KMS-11 (cell line): ENCODE measurements at regions not wholly inside any gene's neighbourhood (a gene's known extent, or its start where the extent isn't known, plus 50 kb on each side); places are given as distances from the start of the nearest gene placed in this dataset.

ENCODE experiments used
- H2AFZ ChIP-seq: fragments of 200-600 bp; sonication (generic); 2 replicates; pipeline ENCODE4 v1.6.1; 2016; ENCODE audit warnings: antibody characterized with exemption, mixed run types, low read depth
- H3K27ac ChIP-seq: fragments of 200-600 bp; sonication (generic); 2 replicates; pipeline ENCODE4 v1.6.1; 2016; ENCODE audit warnings: mild to moderate bottlenecking, mixed run types
- H3K27me3 ChIP-seq: fragments of 200-600 bp; sonication (generic); 2 replicates; pipeline ENCODE4 v1.6.1; 2017; ENCODE audit warnings: mild to moderate bottlenecking, low read depth, mixed run types, moderate library complexity; ENCODE audit not compliant: insufficient read depth
- H3K36me3 ChIP-seq: fragments of 200-600 bp; sonication (generic); 2 replicates; pipeline ENCODE4 v1.6.1; 2017; ENCODE audit warnings: mild to moderate bottlenecking, mixed run types; ENCODE audit not compliant: insufficient read depth
- H3K4me1 ChIP-seq: fragments of 200-600 bp; sonication (generic); 2 replicates; pipeline ENCODE4 v1.6.1; 2016; ENCODE audit warnings: mild to moderate bottlenecking, low read depth, mixed run types; ENCODE audit not compliant: poor library complexity, severe bottlenecking
- H3K4me2 ChIP-seq: fragments of 200-600 bp; sonication (generic); 2 replicates; pipeline ENCODE4 v1.7.0; 2016; ENCODE audit warnings: mild to moderate bottlenecking, mixed run types
- H3K4me3 ChIP-seq: fragments of 200-600 bp; sonication (generic); IDR thresholded peaks from 2 replicates; pipeline ENCODE4 v1.6.1; 2017; ENCODE audit warnings: low read depth, low read length, mixed read lengths; ENCODE audit not compliant: insufficient read depth
- H3K79me2 ChIP-seq: fragments of 200-600 bp; sonication (generic); 2 replicates; pipeline ENCODE4 v1.6.1; 2016; ENCODE audit warnings: low read depth, mixed run types; ENCODE audit not compliant: insufficient read depth
- H3K9ac ChIP-seq: fragments of 200-600 bp; sonication (generic); 2 replicates; pipeline ENCODE4 v1.6.1; 2016; ENCODE audit warnings: mild to moderate bottlenecking, mixed run types
- H4K20me1 ChIP-seq: fragments of 200-600 bp; sonication (generic); 2 replicates; pipeline ENCODE4 v1.6.1; 2016; ENCODE audit warnings: mild to moderate bottlenecking, mixed run types; ENCODE audit not compliant: insufficient read depth
- TF ChIP-seq, protein P1 (sequence below): fragments of 200-600 bp; sonication (generic); conservative IDR thresholded peaks from 2 replicates; pipeline ENCODE4 v1.6.1; 2017; ENCODE audit warnings: low read depth, mild to moderate bottlenecking, antibody characterized with exemption, low read length, moderate library complexity, mixed read lengths

GRCh38 chr3:59436164-59436958 is 386.5 kb upstream of the CFAP20DC start:
- Histone ChIP-seq H2AFZ (no peak overlapping the region), H3K36me3 (no peaks in the 10 kb centered on the region), H4K20me1 (no peaks in the 10 kb centered on the region), H3K9ac (no peak overlapping the region), H3K4me3 (no peak overlapping the region), H3K27ac (no peak overlapping the region), H3K27me3 (no peaks in the 10 kb centered on the region), H3K79me2 (no peaks in the 10 kb centered on the region), H3K4me1 (peaks cover 12% of the 10 kb centered on the region), H3K4me2 (peak overlapping the region; percentile 15; the same call in 1 of the 2 replicates)
- TF ChIP-seq, protein P1, sequence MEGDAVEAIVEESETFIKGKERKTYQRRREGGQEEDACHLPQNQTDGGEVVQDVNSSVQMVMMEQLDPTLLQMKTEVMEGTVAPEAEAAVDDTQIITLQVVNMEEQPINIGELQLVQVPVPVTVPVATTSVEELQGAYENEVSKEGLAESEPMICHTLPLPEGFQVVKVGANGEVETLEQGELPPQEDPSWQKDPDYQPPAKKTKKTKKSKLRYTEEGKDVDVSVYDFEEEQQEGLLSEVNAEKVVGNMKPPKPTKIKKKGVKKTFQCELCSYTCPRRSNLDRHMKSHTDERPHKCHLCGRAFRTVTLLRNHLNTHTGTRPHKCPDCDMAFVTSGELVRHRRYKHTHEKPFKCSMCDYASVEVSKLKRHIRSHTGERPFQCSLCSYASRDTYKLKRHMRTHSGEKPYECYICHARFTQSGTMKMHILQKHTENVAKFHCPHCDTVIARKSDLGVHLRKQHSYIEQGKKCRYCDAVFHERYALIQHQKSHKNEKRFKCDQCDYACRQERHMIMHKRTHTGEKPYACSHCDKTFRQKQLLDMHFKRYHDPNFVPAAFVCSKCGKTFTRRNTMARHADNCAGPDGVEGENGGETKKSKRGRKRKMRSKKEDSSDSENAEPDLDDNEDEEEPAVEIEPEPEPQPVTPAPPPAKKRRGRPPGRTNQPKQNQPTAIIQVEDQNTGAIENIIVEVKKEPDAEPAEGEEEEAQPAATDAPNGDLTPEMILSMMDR: no peak

- TF ChIP-seq, protein P1: no peak
- no peak overlapping the region for H3K27ac ChIP-seq
These were observed 383.7 kb upstream of the CFAP20DC start for GRCh38 chr3:59433546-59433945.

DNA sequence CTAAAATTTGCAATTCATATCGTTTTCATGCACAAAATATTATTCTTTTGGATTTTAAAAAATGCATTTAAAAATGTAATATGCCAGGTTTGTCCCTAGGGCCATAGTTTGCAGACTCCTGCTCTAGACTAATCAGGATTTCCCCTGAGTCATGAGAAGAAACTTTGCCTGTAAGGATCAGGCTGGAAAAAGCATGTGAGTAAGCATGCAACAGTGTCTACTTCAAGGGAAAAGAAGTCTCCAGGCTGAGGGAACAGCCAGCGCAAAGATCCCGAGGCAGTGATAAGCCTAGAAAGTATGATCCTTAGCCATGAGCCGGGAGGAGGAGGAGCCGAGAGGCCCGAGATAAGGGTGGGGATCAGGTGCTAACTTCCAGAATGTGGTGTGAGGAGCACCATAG is 382.8 kb upstream of the CFAP20DC start:
- no peaks in the 10 kb centered on the region for H3K79me2 ChIP-seq
- no peak overlapping the region for H3K9ac ChIP-seq
- no peaks in the 10 kb centered on the region for H3K27me3 ChIP-seq
- TF ChIP-seq, protein P1: no peak
- no peak overlapping the region for H3K4me2 ChIP-seq
- no peaks in the 10 kb centered on the region for H4K20me1 ChIP-seq
- no peak overlapping the region for H3K4me3 ChIP-seq
- no peaks in the 10 kb centered on the region for H3K36me3 ChIP-seq
- H3K4me1 ChIP-seq: peaks cover 12% of the 10 kb centered on the region
- H2AFZ ChIP-seq: no peak overlapping the region
- H3K27ac ChIP-seq: no peak overlapping the region

More at GRCh38 chr3:59433546-59433945, 383.7 kb upstream of the CFAP20DC start:
- Histone ChIP-seq H3K4me3 (no peak overlapping the region), H3K79me2 (no peaks in the 10 kb centered on the region), H3K36me3 (no peaks in the 10 kb centered on the region), H3K4me2 (no peak overlapping the region), H2AFZ (no peak overlapping the region), H4K20me1 (no peaks in the 10 kb centered on the region), H3K9ac (no peak overlapping the region), H3K27me3 (no peaks in the 10 kb centered on the region), H3K4me1 (peaks cover 12% of the 10 kb centered on the region)

DNA sequence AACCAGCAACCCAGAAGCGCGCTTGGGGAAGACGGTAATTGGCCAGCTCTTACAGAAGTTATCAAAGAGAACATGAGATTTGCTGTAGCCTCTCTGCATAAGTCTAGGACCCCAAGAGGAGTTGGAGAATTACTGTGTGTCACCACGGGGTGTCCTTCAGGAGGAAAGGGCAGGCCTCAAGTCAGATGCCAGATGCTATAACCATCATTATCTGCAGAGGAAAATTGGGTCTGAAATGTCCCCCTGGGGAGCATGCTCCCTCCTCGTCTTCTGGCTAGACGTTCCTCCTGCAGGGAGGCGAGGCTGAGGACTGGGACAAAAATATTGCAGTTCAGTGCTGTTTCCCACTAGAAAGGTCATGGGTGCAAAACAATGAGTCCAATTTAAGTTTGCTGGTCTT is 380.5 kb upstream of the CFAP20DC start:
- no peaks in the 10 kb centered on the region for H3K27me3 ChIP-seq
- no peak overlapping the region for H3K4me2 ChIP-seq
- H2AFZ ChIP-seq: no peak overlapping the region
- H3K79me2 ChIP-seq: no peaks in the 10 kb centered on the region
- no peak overlapping the region for H3K4me3 ChIP-seq
- TF ChIP-seq, protein P1: no peak
- H3K4me1 ChIP-seq: peaks cover 11% of the 10 kb centered on the region
- H3K36me3 ChIP-seq: no peaks in the 10 kb centered on the region
- H3K27ac ChIP-seq: no peak overlapping the region
- H3K9ac ChIP-seq: no peak overlapping the region
- no peaks in the 10 kb centered on the region for H4K20me1 ChIP-seq
